ENCODE measurements at regions not wholly inside any gene's neighbourhood (a gene's known extent, or its start where the extent isn't known, plus 50 kb on each side); places are given as distances from the start of the nearest gene placed in this dataset.

DNA sequence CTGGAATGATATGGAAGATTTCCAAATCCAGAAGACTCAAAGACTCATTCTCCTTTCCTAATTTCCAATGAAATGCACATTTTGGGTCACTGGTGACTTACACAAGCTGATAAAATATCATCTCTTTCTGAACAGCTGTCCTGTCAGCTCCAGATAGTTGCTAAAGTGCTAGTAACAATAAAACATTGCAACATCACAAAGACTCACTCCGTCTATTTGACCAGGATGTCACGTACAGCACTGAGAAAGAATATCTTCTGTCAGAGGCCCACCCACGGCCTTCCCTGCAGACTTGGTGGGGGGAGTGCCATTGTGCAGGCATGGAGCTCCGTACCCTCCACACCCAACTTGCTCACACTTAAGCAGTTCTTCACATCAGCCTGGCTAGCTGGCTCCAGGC, 78.9 kb upstream of the EGR2 start:
- TF ChIP-seq, protein P1, sequence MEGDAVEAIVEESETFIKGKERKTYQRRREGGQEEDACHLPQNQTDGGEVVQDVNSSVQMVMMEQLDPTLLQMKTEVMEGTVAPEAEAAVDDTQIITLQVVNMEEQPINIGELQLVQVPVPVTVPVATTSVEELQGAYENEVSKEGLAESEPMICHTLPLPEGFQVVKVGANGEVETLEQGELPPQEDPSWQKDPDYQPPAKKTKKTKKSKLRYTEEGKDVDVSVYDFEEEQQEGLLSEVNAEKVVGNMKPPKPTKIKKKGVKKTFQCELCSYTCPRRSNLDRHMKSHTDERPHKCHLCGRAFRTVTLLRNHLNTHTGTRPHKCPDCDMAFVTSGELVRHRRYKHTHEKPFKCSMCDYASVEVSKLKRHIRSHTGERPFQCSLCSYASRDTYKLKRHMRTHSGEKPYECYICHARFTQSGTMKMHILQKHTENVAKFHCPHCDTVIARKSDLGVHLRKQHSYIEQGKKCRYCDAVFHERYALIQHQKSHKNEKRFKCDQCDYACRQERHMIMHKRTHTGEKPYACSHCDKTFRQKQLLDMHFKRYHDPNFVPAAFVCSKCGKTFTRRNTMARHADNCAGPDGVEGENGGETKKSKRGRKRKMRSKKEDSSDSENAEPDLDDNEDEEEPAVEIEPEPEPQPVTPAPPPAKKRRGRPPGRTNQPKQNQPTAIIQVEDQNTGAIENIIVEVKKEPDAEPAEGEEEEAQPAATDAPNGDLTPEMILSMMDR (IDR thresholded peaks at IDR 0.05): no peak
- no peak for TF ChIP-seq POLR2AphosphoS5 (IDR thresholded peaks at IDR 0.05)

Data from gastroesophageal sphincter (tissue), 3 donors.